ENCODE measurements at regions not wholly inside any gene's neighbourhood (a gene's known extent, or its start where the extent isn't known, plus 50 kb on each side); places are given as distances from the start of the nearest gene placed in this dataset.

DNA sequence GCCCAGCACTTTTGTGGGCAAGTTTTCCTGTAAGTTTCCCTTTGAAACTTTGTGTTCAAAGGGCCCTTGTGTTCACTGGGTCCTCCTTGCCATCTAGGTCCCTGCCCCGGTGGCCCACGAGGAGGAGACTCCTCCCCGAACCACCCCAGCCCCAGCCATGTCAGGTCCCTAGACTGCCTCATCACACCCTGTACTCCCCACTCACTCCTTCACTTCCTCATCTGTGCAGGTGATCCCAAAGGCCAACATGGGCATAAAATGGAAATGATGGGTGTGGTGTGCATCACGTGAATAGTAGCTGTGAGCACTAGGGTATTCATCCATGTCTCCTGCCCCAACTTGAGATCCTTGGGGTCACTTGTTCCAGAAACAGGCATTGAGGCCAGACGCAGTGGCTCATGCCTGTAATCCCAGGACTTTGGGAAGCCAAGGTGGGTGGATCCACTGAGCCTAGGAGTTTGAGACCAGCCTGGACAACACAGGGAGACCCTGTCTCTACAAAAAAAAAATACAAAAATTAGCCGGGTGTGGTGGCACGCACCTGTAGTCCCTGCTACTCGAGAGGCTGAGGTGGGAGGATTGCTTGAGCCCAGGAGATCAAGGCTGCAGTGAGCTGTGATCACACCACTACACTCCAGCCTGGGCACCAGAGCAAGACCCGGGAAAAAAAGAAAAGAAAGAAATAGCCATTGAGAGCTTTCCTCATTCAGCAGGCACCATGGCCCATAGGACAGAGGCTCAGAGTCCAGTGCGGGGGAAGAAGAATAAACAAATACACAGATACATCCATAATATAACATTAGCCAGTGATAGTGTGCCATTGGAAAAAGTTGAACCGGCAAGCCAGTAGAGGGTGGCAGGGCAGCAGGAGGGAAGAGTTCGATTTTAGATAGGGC, 74.5 kb downstream of the KATNIP start:
- POLR2A ChIA-PET (ENCODE audit: low non-redundant PET): no interaction called here
- no peak for TF ChIP-seq EZH2 (IDR thresholded peaks at IDR 0.05; ENCODE audit: borderline replicate concordance, low read depth, low read length, poor library complexity, severe bottlenecking)
- TF ChIP-seq, protein P1, sequence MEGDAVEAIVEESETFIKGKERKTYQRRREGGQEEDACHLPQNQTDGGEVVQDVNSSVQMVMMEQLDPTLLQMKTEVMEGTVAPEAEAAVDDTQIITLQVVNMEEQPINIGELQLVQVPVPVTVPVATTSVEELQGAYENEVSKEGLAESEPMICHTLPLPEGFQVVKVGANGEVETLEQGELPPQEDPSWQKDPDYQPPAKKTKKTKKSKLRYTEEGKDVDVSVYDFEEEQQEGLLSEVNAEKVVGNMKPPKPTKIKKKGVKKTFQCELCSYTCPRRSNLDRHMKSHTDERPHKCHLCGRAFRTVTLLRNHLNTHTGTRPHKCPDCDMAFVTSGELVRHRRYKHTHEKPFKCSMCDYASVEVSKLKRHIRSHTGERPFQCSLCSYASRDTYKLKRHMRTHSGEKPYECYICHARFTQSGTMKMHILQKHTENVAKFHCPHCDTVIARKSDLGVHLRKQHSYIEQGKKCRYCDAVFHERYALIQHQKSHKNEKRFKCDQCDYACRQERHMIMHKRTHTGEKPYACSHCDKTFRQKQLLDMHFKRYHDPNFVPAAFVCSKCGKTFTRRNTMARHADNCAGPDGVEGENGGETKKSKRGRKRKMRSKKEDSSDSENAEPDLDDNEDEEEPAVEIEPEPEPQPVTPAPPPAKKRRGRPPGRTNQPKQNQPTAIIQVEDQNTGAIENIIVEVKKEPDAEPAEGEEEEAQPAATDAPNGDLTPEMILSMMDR (conservative IDR thresholded peaks at IDR 0.05; ENCODE audit: low read depth, low read length): no peak
- Histone ChIP-seq H3K27ac (ENCODE audit: low read depth, low read length, poor library complexity, severe bottlenecking) (no peak overlapping the region), H3K27me3 (replicated peaks; ENCODE audit: insufficient read depth, low read depth, low read length, poor library complexity) (no peaks in the 10 kb centered on the region), H3K9me3 (ENCODE audit: low read depth, low read length, poor library complexity, severe bottlenecking) (no peaks in the 10 kb centered on the region), H3K4me3 (ENCODE audit: low read depth, low read length, poor library complexity, severe bottlenecking) (no peak overlapping the region), H3K36me3 (ENCODE audit: insufficient read depth, low read length, poor library complexity, severe bottlenecking) (no peaks in the 10 kb centered on the region), H3K4me1 (ENCODE audit: insufficient read depth, low read length, poor library complexity, severe bottlenecking) (no peaks in the 10 kb centered on the region)
- DNase-seq (ENCODE audit: low spot score): no peak
- intact Hi-C loops (cut with micrococcal nuclease; ENCODE audit: unreplicated experiment): no loop called here
- CTCF ChIA-PET: no interaction called here
- no TSS peak for BruUV-seq (replicated peaks)

DNA sequence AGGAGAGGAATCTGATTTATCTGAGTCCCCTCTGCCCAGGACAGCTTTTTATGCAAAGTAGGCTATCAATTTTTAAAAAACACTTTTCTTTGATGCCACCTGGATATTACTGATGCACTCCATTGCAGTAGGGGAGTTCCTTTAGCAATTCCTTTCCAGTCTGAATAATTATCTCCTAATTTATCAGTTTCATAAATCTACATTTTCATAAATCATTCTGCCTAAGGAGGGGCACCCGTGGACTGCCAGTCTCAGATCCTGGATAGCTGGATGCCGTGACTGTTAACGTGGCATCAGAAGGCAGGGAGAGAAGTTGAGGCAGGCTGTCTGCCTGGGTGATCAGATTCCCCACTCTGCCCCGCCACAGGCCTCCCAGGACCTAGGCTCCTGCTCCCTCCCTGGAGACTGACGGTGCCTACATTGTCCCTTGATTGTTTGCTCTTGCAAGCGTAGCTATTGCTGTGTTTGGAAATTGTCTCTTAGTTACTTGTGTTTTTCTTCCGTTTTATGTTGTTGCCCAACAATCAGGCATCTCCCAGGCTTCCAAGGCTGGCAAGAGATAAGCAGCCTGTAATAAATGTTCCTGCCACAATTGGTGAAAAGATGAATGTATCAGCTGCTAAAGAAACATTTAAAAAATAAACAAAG, 75.2 kb downstream of the KATNIP start:
- no peak for DNase-seq (ENCODE audit: low spot score)
- Histone ChIP-seq H3K36me3 (ENCODE audit: insufficient read depth, low read length, poor library complexity, severe bottlenecking) (no peaks in the 10 kb centered on the region), H3K27ac (ENCODE audit: low read depth, low read length, poor library complexity, severe bottlenecking) (no peak overlapping the region), H3K4me1 (ENCODE audit: insufficient read depth, low read length, poor library complexity, severe bottlenecking) (no peaks in the 10 kb centered on the region), H3K27me3 (replicated peaks; ENCODE audit: insufficient read depth, low read depth, low read length, poor library complexity) (no peaks in the 10 kb centered on the region), H3K4me3 (ENCODE audit: low read depth, low read length, poor library complexity, severe bottlenecking) (no peak overlapping the region), H3K9me3 (ENCODE audit: low read depth, low read length, poor library complexity, severe bottlenecking) (no peaks in the 10 kb centered on the region)
- ChIA-PET CTCF (no interaction called here), POLR2A (ENCODE audit: low non-redundant PET) (no interaction called here)
- no peak for TF ChIP-seq EZH2 (IDR thresholded peaks at IDR 0.05; ENCODE audit: borderline replicate concordance, low read depth, low read length, poor library complexity, severe bottlenecking)
- TF ChIP-seq, protein P1 (conservative IDR thresholded peaks at IDR 0.05; ENCODE audit: low read depth, low read length): no peak
- no TSS peak for BruUV-seq (replicated peaks)
- intact Hi-C loops (cut with micrococcal nuclease; ENCODE audit: unreplicated experiment): no loop called here

DNA sequence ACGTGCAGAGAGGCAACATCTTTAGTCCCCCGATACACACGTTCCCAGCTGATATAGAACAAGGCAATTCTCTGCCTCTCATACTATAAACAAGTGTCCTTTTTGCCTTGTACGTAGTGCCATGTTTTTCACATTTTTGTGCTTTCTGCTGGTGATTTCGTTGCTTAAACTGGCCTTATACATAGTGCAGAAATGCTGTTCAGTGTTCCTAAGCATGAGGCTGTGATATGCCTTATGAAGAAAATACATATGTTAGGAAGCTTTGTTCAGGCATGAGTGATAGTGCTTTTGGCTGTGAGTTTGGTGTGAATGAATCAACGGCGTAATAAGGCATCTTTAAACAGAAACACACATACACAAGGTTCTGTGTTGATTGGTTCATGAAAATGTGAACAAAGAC, 77.2 kb downstream of the KATNIP start:
- DNase-seq (ENCODE audit: low spot score): no peak
- no peak for TF ChIP-seq EZH2 (IDR thresholded peaks at IDR 0.05; ENCODE audit: borderline replicate concordance, low read depth, low read length, poor library complexity, severe bottlenecking)
- TF ChIP-seq, protein P1 (conservative IDR thresholded peaks at IDR 0.05; ENCODE audit: low read depth, low read length): no peak
- intact Hi-C loops (cut with micrococcal nuclease; ENCODE audit: unreplicated experiment): no loop called here
- H3K36me3 ChIP-seq (ENCODE audit: insufficient read depth, low read length, poor library complexity, severe bottlenecking): no peaks in the 10 kb centered on the region
- H3K27ac ChIP-seq (ENCODE audit: low read depth, low read length, poor library complexity, severe bottlenecking): no peak overlapping the region
- H3K9me3 ChIP-seq (ENCODE audit: low read depth, low read length, poor library complexity, severe bottlenecking): no peaks in the 10 kb centered on the region
- no TSS peak for BruUV-seq (replicated peaks)
- ChIA-PET POLR2A (ENCODE audit: low non-redundant PET) (no interaction called here), CTCF (interaction anchor here (0.5 kb wide), 1 partner anchor 241 kb away, joined by 5 read pairs; no protein-coding TSS in a partner anchor)
- H3K4me3 ChIP-seq (ENCODE audit: low read depth, low read length, poor library complexity, severe bottlenecking): no peak overlapping the region
- no peaks in the 10 kb centered on the region for H3K4me1 ChIP-seq (ENCODE audit: insufficient read depth, low read length, poor library complexity, severe bottlenecking)
- H3K27me3 ChIP-seq (replicated peaks; ENCODE audit: insufficient read depth, low read depth, low read length, poor library complexity): no peaks in the 10 kb centered on the region

Measured in A673 (cell line).